HL-60/S4 treated with retinoic acid at 250 ng/mL for 4 days and 3 days (cell line): ENCODE measurements at regions not wholly inside any gene's neighbourhood (a gene's known extent, or its start where the extent isn't known, plus 50 kb on each side); places are given as distances from the start of the nearest gene placed in this dataset.
"Not testable (repeated sequence)": the region's sequence is repeated elsewhere in the genome, so short reads cannot be mapped to it uniquely, and the experiment has no call there.

Source experiments
- in situ Hi-C: fragments of 300-500 bp; cut with MboI; formaldehyde crosslinking; loops from 2 replicates; pipeline ENCODE4 v1.7.0; 2022; ENCODE audit warnings: low sequenced_read_pairs

DNA sequence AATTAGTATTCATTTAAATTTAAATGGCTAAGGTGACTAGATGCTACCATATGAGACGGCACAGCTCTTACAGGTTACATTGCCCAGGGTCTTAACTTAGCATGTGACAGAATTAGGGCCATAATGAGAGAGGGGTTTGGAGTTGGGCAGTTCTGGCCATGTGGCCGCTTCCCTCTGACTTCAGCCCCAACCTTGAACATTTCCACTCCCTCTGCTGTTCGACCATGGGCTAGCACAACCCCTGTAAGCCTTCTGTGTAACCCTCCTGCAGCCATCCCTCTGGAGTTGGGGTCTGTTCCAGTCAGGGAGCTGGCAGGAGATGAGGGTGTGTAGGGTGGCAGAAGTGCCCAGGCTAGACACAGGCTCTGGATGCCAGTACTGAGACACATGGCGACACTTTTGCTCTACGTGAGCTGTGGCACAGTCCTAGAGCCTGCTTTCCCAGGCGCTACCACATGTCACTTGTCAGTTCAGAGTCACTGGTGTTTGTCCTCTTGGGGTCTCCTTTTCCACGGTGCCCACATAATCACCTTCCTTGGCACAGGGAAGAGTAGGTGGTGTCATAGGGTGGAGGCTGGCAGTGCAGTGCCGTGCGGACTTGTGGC is 128.7 kb upstream of the PITX1 start:
- in situ Hi-C loops, result no loop called here

GRCh38 chr5:135161221-135161620 is 127.2 kb upstream of the PITX1 start:
- in situ Hi-C loops, result no loop called here

DNA sequence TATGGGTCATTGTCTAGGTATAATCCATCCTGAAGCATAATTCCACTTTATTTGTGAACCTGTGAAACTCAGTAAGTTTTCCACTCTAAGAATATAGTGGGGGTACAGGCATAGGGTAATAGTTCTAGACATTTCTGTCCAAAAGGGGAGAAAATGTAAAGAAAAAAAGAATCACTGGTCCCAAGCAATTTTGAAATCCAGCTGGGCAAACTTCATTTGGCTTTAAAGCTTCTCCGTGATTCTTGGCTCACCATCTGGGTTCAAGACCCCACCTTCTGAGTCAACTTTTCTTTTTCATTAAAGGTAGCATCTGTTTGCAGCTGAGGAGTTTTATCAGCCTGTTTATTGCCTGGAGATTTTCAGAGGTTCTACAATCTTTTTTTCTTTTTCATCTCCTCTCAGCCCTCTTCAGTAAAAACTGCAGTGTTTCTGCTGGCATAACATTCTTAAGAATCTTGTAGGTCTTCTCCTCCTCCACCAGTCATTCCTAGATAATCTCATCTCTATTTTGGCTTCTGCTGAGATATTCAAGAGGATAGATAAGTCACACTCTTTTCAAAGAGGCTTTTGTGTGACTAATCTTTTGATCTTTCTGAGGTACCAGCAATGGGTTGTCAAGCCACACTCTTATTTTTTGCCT is 126.1 kb upstream of the PITX1 start:
- in situ Hi-C loops, result no loop called here

- in situ Hi-C loops, result no loop called here
These were observed 125.6 kb upstream of the PITX1 start for GRCh38 chr5:135159626-135160025.

DNA sequence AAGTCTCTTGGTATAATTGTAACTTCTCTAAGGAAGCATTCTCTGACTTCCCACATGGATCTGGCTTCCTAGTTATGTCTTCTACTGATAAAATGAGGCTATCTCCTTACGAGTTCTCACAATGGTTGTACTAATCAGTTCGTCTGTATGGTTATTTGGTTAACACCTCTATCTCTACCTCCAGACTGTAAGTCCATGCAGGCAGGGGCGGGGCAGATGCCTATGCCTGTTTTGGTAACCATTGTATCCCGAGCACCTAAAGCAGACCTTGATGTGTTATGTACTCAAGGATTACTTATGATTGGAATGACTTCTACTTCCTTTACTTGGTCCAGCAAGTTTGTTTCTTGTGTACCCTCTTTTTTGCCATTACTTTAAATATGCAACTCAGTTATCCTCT is 125.0 kb upstream of the PITX1 start:
- in situ Hi-C loops, result no loop called here

GRCh38 chr5:135158314-135158697 is 124.3 kb upstream of the PITX1 start:
- in situ Hi-C loops, result no loop called here

DNA sequence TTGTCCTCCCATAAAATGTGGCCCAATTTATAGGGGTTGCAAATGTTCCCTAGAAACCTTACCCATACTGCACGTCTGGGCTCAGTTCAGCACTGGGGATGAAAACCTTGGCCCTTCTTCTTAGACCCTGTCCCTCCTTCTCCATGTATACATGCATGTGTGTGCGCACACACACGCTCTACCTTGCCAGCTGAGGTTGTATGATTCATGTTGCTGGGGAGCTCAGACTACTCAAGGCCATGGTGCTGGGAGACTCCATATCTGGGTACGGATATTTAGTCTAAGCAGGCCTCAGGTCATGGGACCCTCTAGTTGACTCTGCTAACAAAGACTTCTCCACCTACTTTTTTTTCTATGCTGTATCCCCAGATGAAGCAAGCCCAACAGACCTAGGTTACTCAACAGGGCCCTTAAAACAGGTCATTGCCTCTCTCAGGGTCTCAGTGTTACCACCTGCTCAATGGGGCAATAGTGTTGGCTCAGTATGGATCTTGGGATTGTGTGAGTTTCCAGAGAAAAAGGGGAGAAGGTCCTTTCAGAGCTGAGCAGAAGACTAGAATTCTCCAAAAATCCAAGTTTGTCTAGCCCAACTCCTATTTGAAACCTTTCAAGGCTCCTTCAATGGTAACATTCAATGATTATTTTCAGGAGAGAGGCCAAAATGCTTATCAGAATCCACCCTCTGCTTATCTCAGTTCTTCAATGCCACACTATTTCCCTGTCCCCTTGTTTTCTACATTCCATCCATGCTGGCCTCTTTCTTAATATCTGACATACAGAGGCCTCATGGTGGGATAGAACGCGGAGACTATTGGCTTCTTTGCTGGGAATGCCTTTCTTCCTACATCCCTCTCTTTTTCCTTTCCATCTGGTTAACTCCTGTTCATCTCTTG is 123.6 kb upstream of the PITX1 start:
- in situ Hi-C loops, result no loop called here

DNA sequence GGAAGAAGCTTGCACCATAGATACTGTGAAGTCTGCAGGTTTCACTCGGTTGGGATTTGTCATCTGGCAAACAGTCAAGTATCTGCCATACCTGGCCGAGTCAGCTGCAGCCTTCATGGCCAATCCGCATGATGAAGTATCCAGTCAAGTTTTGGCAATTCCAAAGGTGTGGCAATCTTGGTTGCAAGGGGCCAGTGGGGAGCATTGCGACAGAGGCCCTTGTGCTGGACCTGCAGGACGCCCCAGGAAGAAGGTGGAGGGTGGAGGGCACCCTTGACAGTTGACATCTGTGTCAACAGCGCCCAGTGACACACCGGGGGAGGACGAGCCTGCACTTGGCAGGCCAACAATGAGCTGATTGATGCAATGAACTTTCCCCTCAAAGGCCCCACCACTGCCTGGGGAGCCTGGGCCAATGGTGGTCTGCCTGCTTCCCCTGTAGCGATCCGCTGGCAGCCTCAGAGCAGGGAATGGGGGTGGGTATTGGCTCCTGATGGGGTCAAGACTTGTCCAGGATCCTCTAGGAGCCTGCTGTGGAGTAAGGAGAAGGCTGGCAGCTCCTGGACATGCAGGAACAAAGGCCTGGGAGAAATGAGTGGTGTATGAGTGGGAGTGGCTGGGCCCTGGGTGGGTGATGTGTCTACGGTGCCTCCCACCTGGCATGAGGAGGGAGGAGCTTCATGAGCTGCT is 122.8 kb upstream of the PITX1 start:
- in situ Hi-C loops, result no loop called here

GRCh38 chr5:135156337-135156714 is 122.3 kb upstream of the PITX1 start:
- in situ Hi-C loops, result no loop called here

GRCh38 chr5:135155616-135156214 is 121.7 kb upstream of the PITX1 start:
- in situ Hi-C loops, result no loop called here

GRCh38 chr5:135154961-135155360 is 120.9 kb upstream of the PITX1 start:
- in situ Hi-C loops, result no loop called here

DNA sequence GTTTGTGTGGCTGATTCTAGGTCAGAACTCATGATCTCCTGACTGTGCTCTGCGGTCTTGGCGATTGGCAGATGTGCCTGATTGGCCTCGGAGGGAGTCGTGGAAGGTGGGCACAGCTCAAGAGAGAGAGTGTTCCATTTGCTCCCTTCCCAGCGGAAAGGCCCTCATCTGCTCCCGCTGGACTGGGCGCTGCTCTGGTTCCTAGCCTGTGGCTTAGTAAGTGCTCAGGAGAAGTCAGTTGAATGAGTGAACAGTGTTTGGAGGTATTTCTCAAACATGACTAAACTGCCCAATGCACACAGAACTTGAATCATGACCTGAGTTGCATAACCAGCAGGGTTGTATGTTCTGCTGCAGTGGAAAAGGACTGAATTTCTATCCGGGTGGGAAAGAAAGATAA is 120.2 kb upstream of the PITX1 start:
- in situ Hi-C loops, result no loop called here

DNA sequence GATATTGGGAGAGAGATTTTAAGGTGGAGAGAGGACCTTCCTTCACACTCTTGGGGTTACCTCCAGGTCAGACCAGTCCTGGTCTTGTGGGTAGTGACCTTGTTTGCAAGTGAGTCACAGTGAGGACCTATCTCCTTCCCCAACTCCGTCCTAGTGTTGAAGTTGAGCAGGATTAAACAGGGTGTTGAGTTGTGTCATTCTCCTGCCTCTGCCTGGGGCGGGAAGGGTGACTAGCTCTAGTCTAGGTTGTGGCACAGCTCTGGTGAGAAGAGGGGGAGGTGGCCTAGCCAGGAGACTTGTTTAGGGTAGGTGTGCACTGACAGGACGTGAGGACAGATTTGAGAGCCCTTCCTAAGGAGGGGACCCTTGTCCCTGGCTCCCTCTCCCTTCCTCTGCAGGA is 119.6 kb upstream of the PITX1 start:
- in situ Hi-C loops, result no loop called here

GRCh38 chr5:135153259-135153658 is 119.2 kb upstream of the PITX1 start:
- in situ Hi-C loops, result no loop called here

- in situ Hi-C loops, result not testable (repeated sequence)
These were observed 117.6 kb upstream of the PITX1 start for GRCh38 chr5:135151660-135152059.

GRCh38 chr5:135151256-135151655 is 117.2 kb upstream of the PITX1 start:
- in situ Hi-C loops, result no loop called here

- in situ Hi-C loops, result no loop called here
These were observed 116.7 kb upstream of the PITX1 start for GRCh38 chr5:135150767-135151166.

DNA sequence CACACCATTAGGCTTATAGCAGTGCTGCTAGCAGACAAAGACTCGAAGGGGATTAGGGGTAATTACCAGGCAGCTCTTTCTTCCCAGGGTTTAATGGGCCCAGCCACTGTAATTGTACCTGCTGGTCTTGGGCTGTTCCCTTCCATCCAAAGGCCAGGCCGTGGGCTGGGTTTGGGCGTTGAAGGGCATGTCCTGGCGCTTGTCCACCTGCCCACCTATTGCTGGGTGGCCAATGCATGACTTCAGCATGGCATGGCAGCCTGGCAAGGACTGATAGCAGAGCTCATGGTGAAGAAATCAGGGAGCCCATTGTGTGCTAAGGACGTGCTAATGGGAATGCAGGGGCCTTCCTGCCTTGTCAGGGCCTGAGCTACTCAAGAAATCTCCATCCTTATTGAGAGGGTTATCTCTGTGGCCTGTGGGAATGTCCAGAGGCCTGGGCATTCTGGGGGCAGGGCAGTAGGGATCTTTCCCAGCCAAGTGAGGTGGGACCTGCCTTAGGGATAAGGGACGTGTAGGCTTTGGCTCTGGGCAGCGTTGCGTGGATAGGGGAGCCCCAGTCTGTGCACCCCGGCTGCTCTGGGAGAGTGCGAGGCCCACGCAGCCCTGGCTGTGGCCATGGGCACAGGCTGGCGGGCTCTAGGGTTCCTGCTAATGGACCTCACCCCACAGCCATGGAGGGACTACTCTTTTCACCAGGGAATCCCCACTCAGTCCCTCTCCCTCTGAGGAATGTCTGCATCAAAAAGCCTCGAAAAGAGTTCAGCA is 116.1 kb upstream of the PITX1 start:
- in situ Hi-C loops, result no loop called here

DNA sequence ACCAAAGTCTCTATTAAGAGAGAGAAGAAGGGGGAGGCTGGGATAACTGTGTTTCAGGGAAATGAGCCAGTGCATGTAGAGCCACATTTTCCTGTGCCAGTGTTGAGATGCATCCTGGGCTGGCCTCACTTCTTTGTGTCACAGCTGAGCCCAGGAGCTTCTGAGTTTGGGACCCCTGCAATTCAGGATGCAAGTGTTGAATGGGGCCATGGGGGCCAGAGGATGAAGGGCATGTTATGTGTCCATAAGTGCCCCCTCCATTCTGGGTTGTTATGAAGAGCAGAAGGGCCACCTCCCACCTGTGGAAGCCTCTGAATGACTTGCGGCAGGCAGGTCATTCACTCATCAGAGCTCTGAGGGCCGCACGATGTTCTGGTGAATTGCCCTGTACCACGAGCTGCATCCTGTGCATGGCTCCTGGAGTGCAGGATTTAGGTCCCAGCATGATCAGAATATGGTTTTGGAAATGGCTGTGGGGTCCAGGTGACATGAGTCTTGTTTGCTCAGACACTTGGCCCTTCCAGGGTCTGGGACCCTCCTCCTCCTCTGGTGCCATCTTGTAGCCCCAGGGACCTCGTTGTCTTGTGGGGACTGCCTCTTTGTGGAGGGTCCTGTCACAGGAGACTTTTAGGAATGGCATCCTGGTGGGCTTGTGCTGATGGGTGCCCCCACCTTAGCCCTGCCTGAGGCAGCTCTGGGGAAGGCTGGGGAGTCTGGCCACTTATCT is 115.4 kb upstream of the PITX1 start:
- in situ Hi-C loops, result no loop called here
